Pulmonary artery endothelial cell (primary cell): ENCODE measurements at regions not wholly inside any gene's neighbourhood (a gene's known extent, or its start where the extent isn't known, plus 50 kb on each side); places are given as distances from the start of the nearest gene placed in this dataset.
A peak's percentile ranks its signal among the peaks of the same experiment; 100 is the strongest.

ENCODE experiments used
- DNase-seq: peaks from one replicate; pipeline ENCODE4 v3.0.0-alpha.2; 2011; ENCODE audit warnings: low read depth, low spot score

DNA sequence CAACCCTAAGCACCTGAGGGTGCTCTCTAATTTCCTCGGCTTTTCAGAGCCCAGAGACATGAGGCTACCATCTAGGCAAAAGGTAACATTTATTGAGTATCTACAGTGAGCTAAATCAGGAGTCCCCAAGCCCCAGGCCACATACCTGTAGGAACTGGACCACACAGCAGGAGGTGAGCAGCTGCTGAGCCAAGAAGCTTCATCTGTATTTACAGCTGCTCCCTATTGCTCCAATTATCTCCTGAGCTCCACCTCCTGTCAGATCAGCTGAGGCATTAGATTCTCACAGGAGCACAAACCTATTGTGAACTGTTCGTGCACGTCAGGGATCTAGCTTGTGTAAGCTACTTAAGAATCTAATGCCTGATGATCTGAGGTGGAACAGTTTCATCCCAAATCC lies 70.2 kb downstream of the RND3 start:
- no peak for DNase-seq

DNA sequence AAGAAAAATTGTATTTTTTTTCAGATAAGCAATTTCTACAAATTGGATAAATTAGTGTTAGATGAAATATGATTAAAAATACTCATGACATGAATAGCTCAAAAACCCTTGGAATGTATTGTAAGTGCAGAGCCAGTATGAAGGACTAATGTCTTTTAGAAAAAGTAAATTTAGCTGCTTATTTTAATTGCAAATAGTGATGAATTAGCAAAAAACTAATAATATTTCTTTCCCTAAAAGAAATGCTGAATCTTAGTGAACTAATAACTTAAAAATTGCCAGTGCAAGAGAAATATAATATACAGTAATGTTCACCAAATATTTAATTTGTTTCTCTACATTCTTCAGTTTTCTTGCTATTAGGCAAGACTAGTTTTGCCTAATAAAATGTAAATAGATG lies 72.4 kb downstream of the RND3 start:
- no peak for DNase-seq

DNA sequence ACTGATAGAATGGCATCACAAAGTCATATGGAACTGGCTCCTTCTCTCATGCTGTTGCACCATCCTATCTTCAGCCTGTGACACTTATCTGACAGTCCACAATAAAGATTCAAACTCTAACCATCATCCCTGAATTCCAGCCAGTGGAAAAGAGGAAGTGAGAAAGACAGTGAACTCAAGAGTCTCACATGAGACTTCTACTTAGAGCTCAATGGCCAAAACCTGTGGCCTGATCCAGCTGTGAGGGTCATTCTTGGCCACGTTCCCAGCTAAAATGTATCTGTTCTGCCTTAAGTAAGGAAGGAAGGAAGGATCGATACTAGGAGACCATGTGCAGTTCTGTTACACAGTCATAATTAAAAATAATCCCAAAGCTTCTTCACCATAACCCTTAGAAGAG lies 73.6 kb downstream of the RND3 start:
- no peak for DNase-seq

DNA sequence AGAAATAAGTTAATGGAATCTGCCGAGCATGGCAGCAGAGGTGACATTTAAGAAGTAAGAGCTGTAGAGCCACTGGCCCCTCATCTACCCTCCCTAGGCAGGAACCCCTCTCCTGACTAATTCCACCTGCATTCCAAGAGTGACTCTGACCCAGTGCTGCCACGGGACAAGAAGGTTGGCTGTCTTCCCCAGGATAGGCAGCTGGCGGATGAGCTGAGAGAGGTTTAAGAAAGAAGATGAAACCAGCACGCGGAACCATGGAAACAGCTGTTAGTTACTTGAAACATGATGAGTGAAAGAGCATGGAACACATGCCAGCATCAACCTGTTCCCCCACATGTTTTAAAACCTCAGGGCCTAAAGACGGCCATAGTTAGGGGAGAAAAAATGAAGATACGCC lies 74.1 kb downstream of the RND3 start:
- no peak for DNase-seq

DNA sequence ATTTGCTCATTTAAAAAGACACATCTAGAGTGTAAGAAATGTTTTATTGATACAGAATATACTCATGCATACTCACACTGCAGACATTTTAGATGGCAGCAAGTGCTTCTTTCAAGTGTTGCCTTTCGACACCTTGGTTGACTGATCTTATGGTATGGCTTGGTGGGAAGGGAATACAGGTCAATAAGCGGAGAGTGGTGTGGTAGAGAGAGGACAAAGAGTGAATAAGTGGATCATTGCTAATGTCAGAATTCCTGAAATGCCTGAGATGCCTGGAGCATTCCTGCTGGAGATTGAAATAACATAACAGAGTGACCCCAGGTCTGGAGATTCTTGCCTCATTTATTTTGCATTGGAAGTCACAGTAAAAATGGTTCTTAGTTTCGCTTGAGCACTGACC lies 76.7 kb downstream of the RND3 start:
- DNase-seq, result peak; percentile 89

DNA sequence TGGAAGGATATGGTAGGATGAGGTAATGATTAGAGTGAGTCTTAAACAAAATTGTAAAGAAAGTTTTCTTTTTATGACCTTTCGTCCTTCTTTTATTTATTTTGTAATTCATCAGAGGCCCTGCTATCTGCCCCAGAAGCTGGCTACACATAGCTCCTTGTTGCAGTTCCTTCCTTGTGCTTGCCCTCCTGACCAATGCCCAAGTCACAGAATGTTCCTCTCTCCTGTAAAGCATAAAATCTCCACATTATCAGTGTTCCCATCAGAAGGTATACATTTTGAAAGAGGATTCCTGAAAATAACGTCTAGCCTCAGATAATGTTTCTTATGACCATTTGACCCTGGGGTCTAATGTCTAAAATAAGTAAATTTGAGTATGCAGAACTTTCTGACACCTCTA lies 78.3 kb downstream of the RND3 start:
- peak; percentile 35 for DNase-seq

DNA sequence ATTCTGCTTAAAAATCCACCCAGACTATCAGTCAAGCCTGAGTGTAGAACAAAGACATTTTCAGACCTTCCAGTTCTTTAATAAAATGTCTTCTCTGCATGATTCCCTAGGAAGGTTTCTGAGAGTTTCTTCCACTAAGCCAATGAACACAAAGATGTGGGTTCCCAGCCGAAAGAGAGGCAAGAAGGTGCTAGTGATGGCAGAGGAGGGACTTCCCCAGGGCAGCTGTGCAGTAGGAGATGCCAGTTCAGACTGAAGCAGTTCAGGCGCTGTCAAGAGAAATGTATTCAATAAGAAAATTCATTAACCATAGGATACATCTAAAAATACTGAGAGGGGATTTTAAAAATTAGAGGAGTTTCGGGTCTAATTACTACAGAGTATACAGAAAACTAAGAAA lies 83.3 kb downstream of the RND3 start:
- no peak for DNase-seq

DNA sequence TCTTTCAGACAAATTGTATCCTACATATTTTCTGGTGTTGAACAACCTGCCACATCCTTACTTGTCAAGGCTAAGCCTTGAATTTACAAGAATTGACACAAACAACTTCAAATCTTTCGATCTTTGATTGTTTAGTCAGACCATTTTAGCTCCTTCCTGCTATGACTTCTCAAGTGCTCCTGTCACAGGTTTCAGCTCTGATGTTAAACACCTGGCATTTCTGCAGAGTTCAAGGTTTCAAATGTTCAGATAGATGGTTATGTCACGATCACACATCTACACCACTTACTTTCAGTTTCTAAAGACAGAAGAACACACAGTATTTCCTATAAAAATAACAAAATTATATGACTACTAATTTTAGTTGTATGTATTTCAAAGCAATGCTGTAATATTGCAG lies 84.0 kb downstream of the RND3 start:
- DNase-seq, result no peak

DNA sequence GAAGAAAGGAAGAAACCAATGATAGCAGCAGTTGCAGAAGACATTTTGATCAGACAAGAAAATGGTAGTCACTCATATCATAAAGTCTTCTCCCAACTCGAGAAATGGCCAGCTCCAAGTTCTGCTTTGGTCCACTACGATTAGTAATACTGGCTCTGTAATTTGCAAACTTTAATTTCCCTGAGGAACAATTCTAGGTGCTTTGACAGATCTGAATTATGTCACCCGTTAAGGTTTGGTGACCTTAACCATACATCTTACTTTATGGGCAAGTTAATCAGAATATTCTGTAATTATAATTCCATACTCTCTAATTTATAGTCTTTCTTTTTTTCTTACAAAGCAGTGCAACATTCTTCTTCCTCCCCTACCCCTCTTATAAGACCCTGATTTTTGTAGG lies 84.5 kb downstream of the RND3 start:
- DNase-seq, result no peak

DNA sequence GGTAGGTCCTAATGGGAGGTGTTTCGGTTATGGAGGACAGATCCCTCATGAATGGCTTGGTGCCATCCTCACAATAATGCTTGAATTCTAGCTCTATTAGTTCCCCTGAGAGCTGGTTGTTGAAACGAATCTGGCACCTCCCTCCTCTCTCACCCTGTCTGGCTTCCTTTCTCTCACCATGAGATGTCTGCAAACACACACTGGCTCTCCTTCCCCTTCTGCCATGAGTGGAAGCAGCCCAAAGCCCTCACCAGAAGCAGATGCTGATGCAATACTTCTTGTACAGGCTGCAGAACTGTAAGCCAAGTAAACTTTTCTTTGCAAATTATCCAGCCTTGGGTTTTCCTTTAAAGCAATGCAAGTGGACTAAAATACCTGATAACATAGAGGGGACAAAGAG lies 86.6 kb downstream of the RND3 start:
- no peak for DNase-seq

DNA sequence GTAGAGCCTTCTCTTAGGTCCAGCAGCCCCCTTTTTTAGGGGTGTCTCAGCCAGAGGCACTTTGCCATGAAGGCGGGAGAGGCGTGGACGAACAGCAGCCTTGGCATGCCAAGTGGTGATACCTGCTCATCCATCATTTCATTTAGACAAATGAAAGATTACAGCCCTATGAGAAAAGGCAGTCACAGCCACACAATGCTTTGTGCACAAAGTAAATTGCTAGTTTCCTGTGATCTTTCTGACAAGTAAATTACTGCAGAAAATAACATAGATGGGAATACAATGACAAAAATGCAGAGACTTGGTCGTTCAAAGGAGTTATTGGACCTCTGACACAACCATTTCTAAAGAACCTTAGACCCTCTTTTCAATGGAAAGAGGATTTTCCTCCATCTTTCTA lies 94.9 kb downstream of the RND3 start:
- DNase-seq, result no peak

DNA sequence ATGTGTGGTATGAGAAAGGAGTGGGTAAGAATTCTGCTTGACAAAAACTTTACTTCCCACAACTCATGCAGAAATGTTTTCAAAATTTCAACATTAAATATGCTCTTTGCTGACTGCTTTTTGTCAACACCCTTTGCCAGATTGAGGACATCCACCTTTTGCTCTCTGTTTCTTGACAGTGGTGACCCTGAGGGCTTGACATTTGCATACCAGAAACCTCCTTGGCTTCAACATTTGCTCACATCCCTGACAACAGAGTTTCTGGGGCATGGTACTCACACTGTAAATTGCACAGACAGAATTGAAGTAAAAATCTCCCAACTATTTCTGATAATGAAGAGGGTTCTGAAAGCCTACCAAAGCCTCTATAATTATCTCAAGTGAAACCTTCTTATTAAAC lies 95.7 kb downstream of the RND3 start:
- DNase-seq, result no peak

DNA sequence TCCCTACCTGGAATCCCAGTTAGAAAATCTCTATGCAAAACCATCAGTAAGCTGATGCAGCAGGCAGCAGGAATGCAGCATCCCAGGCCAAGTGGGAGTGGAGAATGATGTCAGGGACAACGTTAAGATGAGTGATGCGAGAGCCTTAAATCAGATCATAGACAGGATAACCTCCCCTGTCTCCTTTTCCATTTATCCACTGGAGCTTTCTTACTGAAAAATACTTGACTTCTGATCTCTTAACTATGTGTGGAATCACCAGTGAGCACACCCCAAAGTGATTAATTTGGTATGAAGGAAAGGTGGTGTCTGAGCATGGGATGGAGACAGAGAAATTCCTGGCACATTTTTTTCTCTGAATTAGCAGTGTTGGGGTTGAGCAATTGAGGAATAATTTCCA lies 98.0 kb downstream of the RND3 start:
- no peak for DNase-seq

DNA sequence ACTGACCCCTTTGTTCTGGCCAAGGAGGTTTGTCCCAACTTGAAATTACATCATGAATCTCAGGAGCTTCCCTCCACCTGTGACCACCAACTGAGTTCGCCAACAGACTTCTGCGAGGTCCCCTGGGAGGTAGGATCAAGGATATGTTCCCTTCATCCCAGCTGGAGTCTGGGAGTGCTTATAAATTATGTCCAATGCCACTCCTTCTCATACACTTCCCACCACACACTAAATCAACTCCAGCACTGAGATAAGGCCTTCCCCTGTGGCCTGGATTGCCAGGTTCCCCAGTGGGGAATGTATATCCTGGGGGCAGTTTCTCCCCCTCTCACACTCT lies 99.2 kb downstream of the RND3 start:
- DNase-seq, result no peak

DNA sequence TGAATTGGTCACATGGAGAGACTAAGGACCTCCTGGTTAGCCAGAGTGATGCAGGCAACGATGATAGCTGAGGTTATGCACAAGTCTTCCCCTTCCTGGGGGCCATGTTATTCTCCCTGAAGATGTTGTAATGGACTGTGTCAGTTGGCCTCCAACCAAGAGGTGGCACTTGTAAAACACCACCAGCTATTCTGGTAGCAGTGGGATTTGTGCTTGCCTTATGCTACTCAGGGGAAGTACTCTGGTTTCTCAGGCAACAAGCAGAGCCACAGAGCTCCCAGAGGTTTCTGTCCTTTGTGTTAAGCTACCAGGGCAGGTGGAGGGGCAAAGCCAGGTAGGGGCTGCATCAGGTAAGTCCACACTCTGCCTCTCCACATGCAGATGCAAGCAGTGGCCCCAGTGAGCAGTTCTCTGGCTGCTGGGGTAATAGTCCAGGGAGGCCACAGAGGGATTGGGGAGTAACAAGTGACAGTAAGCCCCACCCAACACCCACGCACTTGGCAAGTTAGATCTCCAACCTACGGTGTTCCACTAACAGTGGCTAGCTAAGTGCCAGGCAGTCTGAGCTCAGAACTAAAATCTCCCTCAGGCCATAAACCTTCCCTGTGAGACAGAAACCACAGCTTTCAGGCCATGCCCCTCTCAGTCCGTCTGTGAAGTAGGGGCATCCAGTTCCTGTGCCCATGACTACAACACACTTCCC lies 99.7 kb downstream of the RND3 start:
- no peak for DNase-seq

DNA sequence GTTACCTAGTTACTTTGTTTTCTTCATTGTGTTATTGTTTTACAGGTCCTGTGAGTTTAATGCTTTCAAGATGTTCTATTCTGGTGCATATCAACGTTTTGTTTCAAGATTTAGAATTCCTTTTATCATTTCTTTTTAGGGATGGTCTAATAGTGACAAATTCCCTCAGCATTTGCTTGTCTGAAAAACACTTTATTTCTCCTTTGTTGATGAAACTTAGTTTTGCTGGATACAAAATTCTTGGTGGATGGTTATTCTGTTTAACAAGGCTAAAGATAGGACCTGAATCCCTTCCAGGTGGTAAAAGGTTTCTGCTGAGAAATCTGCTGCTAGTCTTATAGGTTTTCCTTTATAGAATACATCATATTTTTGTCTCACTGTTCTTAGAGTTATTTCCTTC lies 102.3 kb downstream of the RND3 start:
- no peak for DNase-seq

DNA sequence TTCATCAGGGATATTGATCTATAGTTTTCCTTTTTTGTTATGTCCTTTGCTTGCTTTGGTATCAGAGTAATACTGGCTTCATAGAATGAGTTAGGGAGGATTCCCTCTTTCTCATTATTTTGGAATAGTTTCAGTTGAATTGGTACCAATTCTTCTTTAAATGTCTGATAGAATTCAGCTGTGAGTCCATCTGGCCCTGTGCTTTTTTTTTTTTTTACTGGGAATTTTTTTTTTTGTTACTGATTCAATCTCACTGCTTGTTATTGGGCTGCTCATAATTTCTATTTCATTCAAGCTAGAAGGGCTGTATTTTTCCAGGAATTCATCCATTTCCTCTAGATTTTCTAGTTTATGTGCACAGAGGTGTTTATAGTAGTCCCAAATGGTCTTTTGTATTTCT lies 103.9 kb downstream of the RND3 start:
- DNase-seq, result no peak

DNA sequence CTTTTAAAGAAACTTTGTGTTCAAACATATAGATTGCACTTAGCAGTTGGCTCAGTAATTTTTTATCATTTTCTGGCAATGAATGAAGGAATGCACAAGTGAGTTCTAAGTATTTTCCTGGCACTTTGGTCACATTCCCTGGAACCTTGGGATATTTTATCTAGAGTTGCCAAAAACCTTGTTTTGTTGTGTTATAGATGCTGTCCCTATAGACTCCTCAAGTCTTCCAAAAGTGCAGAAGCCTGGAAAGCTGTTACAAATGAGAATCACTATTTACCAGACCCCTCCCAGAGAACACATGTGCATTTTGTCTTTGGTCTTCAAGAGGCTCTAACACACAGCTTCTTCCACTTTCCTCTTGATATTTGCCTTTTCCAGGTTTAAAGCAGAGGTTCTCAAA lies 108.3 kb downstream of the RND3 start:
- DNase-seq, result no peak

DNA sequence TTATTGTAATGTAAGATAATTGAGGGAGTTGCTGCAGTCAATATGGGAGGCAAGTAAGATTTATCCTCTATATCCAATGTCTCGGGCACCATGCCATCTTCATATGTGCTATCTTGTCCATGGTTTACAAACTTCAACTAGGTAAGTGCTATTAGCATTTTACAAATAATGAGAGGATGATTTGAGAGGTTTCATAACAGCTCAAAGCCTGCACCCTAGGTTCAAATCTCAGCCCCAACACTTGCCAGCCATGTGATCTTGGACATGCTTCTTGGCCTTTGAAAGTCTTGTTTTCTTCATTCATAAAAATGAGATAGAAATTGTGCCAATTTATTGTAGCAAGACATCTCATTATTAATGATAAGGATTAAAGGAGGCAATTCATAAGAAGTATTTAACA lies 108.8 kb downstream of the RND3 start:
- no peak for DNase-seq

DNA sequence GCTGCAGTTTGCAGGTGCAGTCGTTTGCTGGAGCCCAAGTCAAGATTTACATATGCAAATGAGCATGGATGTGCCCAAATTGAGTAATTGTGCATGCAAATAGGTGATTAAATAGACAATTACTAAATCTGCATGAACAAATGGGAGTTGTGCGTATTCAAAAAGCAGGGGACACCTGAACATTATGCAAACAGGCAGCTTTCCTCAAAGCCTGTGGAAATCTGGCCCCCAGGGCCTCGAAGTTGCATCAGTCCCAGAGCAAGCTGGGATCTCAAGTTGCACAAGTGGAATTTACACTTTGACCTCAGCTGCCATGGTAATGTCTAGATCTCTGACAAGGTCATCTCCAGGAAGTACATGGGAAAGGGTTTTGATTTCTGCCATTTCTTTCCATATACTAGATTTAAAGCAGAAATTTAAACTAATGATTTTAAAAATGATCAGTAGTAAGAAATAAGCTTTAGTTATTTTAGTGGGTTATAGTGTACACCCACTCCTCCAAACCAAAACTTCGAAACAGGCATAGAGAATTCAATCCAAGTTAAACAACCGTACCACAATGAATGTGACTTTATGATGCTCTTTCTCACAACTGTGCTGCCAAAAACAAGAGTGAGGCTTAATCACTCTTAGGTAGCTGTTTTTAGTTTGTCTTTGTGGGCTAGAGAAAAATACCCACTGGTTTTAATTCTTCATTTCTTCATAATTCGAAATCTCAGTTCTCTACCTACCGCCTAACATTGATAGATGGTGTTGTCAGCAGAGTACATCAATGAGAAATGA lies 110.7 kb downstream of the RND3 start:
- no peak for DNase-seq

DNA sequence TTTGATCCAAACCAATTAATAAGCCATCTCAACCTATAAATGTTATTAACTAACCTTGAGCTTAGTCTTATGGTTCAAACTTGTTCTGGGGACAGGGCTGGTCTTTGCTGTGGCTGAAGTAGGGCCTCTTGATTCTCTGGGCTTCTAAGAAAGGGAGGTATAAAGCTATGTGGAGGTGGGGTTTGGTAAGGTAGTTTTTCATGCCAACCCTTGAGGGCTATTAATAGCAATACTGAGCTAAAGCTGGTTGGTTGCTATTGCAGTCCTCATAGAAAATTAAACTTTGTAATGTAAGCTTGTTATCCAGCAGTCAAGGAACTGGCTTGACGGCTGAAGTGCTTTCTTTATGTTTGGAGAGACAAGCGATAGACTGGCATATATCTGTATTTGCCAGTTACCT lies 112.1 kb downstream of the RND3 start:
- no peak for DNase-seq

DNA sequence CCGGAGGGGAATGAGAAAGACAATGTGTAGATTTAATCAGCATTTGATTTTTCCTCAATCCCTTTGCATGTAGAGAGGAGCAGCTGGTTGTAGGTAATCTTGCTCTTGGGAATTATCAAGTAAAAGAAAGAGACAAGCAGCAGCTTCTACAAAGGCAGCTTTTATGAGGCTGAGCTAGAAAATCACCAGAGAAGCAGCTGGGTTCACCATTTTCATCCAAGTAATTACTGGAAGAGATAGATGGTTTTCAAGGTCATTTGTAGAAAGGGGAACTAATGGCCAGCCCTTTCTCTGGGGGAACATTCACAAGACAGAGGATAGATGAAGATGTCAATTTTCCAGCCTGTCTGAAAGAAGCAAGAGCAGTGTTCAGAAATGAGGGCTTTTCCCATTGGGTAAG lies 113.0 kb downstream of the RND3 start:
- DNase-seq, result no peak

DNA sequence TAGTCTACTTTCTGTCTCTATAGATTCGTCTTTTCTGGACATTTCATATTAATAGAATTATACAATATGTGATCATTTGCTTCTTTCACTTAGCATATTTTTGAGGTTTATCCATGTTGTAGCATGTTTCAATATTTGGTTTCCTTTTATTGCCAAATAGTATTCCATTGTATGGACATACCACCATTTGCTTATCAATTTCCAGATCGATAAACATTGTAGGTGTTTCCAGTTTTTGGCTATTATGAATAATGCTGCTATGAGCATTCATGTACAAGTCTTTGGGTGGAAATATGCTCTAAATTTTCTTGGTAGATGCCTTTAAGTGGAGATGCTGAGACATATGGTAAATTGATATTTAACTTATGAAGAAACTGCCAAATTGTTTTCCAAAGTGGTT lies 114.1 kb downstream of the RND3 start:
- DNase-seq, result no peak
